Fibroblast of lung (primary cell): ENCODE measurements at regions not wholly inside any gene's neighbourhood (a gene's known extent, or its start where the extent isn't known, plus 50 kb on each side); places are given as distances from the start of the nearest gene placed in this dataset.

Experiments
- DNase-seq, 2 donors: peaks; one replicate each; pipeline versions ENCODE4 v3.0.0 to v3.0.0-alpha.2; 2010; ENCODE audit warnings: low read depth in 2 of 2
- H2AFZ ChIP-seq: 2 replicates; pipeline ENCODE4 v1.5.1; 2012; ENCODE audit warnings: low read length, control low read depth, inconsistent platforms
- H3K27ac ChIP-seq: 2 replicates; pipeline ENCODE4 v1.5.1; 2011; ENCODE audit warnings: low read length, control low read depth; ENCODE audit not compliant: insufficient read depth
- H3K27me3 ChIP-seq: 2 replicates; pipeline ENCODE4 v1.5.1; 2011; ENCODE audit warnings: mild to moderate bottlenecking, low read length; ENCODE audit not compliant: control insufficient read depth, insufficient read depth
- H3K36me3 ChIP-seq: 2 replicates; pipeline ENCODE4 v1.5.1; 2011; ENCODE audit warnings: low read length; ENCODE audit not compliant: control insufficient read depth, insufficient read depth
- H3K4me1 ChIP-seq: 2 replicates; pipeline ENCODE4 v1.5.1; 2011; ENCODE audit warnings: low read length; ENCODE audit not compliant: control insufficient read depth, insufficient read depth; ENCODE audit errors: extremely low read depth
- H3K4me2 ChIP-seq: 2 replicates; pipeline ENCODE4 v1.5.1; 2011; ENCODE audit warnings: low read length, control low read depth; ENCODE audit not compliant: insufficient read depth; ENCODE audit errors: extremely low read depth
- H3K4me3 ChIP-seq, 4 experiments: fragments of 200-600 bp in 1 of 4; sonication (generic) in 1 of 4; replicated peaks in 1 of 4; 2 replicates each; pipeline ENCODE4 v1.5.1; 2011 to 2016; ENCODE audit warnings: low read length in 4 of 4, low read depth in 3 of 4, mild to moderate bottlenecking in 3 of 4, control low read depth in 2 of 4, inconsistent platforms in 1 of 4, mixed read lengths in 1 of 4; ENCODE audit not compliant: insufficient read depth in 1 of 4; ENCODE audit errors: control extremely low read depth in 1 of 4
- H3K79me2 ChIP-seq: 2 replicates; pipeline ENCODE4 v1.5.1; 2012; ENCODE audit warnings: mild to moderate bottlenecking, low read length, inconsistent platforms; ENCODE audit not compliant: control insufficient read depth, insufficient read depth
- H3K9ac ChIP-seq: 2 replicates; pipeline ENCODE4 v1.5.1; 2011; ENCODE audit warnings: mild to moderate bottlenecking, low read length, control low read depth; ENCODE audit not compliant: insufficient read depth
- H3K9me3 ChIP-seq: 2 replicates; pipeline ENCODE4 v1.5.1; 2012; ENCODE audit warnings: low read depth, low read length; ENCODE audit not compliant: control insufficient read depth, insufficient read depth
- H4K20me1 ChIP-seq: 2 replicates; pipeline ENCODE4 v1.5.1; 2011; ENCODE audit warnings: low read length; ENCODE audit not compliant: control insufficient read depth, insufficient read depth; ENCODE audit errors: extremely low read depth
- CTCF ChIP-seq, 2 donors: IDR thresholded peaks in 1 of 2; conservative IDR thresholded peaks in 1 of 2; 1 replicate in 1 of 2; 2 replicates in 1 of 2; pipeline ENCODE4 v1.5.1; 2011 to 2012; ENCODE audit warnings: low read length in 2 of 2, control low read depth in 1 of 2, inconsistent platforms in 1 of 2, low read depth in 1 of 2, mild to moderate bottlenecking in 1 of 2
- EZH2 ChIP-seq: IDR thresholded peaks from 2 replicates; pipeline ENCODE4 v1.5.1; 2012; ENCODE audit warnings: low read length, control low read depth, mild to moderate bottlenecking; ENCODE audit errors: missing control alignments

GRCh38 chr20:11166712-11167111 lies 492.9 kb upstream of the JAG1 start:
- Histone ChIP-seq H3K27ac (no peak overlapping the region), H3K9me3 (no peaks in the 10 kb centered on the region), H3K79me2 (no peaks in the 10 kb centered on the region), H3K9ac (no peak overlapping the region), H3K36me3 (no peaks in the 10 kb centered on the region), H3K27me3 (no peaks in the 10 kb centered on the region), H4K20me1 (no peaks in the 10 kb centered on the region), H3K4me2 (no peak overlapping the region), H3K4me3 (no peak overlapping the region), H2AFZ (no peak overlapping the region), H3K4me1 (no peaks in the 10 kb centered on the region)
- DNase-seq = no peak
- no peak for TF ChIP-seq EZH2
- TF ChIP-seq CTCF (conservative IDR thresholded peaks at IDR 0.05 in 1 of 2, IDR thresholded peaks at IDR 0.05 in 1 of 2; ENCODE audit: low read depth in 1 of 2, low read length in 2 of 2) = no peak

GRCh38 chr20:11168026-11168425 lies 494.2 kb upstream of the JAG1 start:
- Histone ChIP-seq H2AFZ (no peak overlapping the region), H3K9ac (no peak overlapping the region), H3K4me2 (no peak overlapping the region), H3K36me3 (no peaks in the 10 kb centered on the region), H3K4me1 (no peaks in the 10 kb centered on the region), H3K79me2 (no peaks in the 10 kb centered on the region), H4K20me1 (no peaks in the 10 kb centered on the region), H3K9me3 (no peaks in the 10 kb centered on the region), H3K27me3 (no peaks in the 10 kb centered on the region), H3K4me3 (no peak overlapping the region), H3K27ac (no peak overlapping the region)
- peak in 1 of 2 donors; percentile 25 for DNase-seq
- TF ChIP-seq EZH2 = no peak
- no peak for TF ChIP-seq CTCF (conservative IDR thresholded peaks at IDR 0.05 in 1 of 2, IDR thresholded peaks at IDR 0.05 in 1 of 2; ENCODE audit: low read depth in 1 of 2, low read length in 2 of 2)

DNA sequence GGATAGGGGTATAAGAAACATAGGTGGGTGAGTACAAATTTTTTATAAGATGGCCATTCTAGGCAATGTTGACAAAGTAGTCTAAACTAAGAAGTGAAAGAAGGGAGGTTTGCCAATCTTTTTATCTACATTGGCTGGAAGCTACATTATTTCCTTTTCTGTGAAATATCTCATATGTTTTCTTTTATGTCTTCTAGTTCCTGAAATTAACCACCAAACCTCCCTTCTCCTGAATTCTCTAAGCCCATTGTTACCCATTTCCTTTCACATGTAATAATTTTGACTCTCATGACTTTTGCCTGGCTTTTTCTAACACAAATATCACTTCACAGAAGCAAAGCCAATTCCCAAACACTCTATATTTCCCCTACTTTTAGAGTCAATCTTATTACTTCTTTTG lies 496.2 kb upstream of the JAG1 start:
- Histone ChIP-seq H3K27ac (no peak overlapping the region), H3K79me2 (no peaks in the 10 kb centered on the region), H3K9me3 (no peaks in the 10 kb centered on the region), H3K4me1 (no peaks in the 10 kb centered on the region), H3K27me3 (no peaks in the 10 kb centered on the region), H2AFZ (no peak overlapping the region), H3K9ac (no peak overlapping the region), H4K20me1 (no peaks in the 10 kb centered on the region), H3K4me3 (no peak overlapping the region), H3K36me3 (no peaks in the 10 kb centered on the region), H3K4me2 (no peak overlapping the region)
- no peak for DNase-seq
- TF ChIP-seq CTCF (conservative IDR thresholded peaks at IDR 0.05 in 1 of 2, IDR thresholded peaks at IDR 0.05 in 1 of 2; ENCODE audit: low read depth in 1 of 2, low read length in 2 of 2) (no peak), EZH2 (no peak)
